IMR-90 (cell line): ENCODE measurements at regions not wholly inside any gene's neighbourhood (a gene's known extent, or its start where the extent isn't known, plus 50 kb on each side); places are given as distances from the start of the nearest gene placed in this dataset.

Experiments used
- ATAC-seq: fragments of 200-7000 bp; cut with Tn5 transposase; 2 replicates; pipeline ENCODE4 v1.9.1; 2020; ENCODE audit warnings: low read depth, mild to moderate bottlenecking, moderate library complexity
- BruUV-seq: library from RNA; stranded (reverse); fragments of 400-500 nt; replicated peaks from 2 replicates; lab custom pipeline; 2021; lab: Mats Ljungman, UMichigan
- CTCF ChIA-PET: fragments of 300-600 bp; formaldehyde crosslinking; extraction: SDS; loops from one replicate; lab custom pipeline; 2021; ENCODE audit warnings: antibody characterized with exemption; lab: Yijun Ruan, JAX
- POLR2A ChIA-PET: fragments of 300-600 bp; sonication (Branson Sonifier 250); formaldehyde crosslinking; loops from one replicate; lab custom pipeline; 2022; ENCODE audit warnings: antibody characterized with exemption; ENCODE audit not compliant: unreplicated experiment; lab: Charles Lee
- DNase-seq: peaks from one replicate; pipeline ENCODE4 v3.0.0; 2013
- H2AFZ ChIP-seq: replicated peaks from 2 replicates; pipeline ENCODE3; 2013; ENCODE audit warnings: low read length, mild to moderate bottlenecking; ENCODE audit not compliant: poor library complexity
- H2AK5ac ChIP-seq: 2 replicates; pipeline ENCODE4 v1.6.1; 2013; ENCODE audit warnings: low read depth, low read length, inconsistent platforms
- H2AK9ac ChIP-seq: replicated peaks from 2 replicates; pipeline ENCODE3; 2013; ENCODE audit warnings: mild to moderate bottlenecking, low read depth, low read length, moderate library complexity; ENCODE audit not compliant: poor library complexity
- H2BK120ac ChIP-seq: 2 replicates; pipeline ENCODE4 v1.6.1; 2013; ENCODE audit warnings: low read depth, low read length, inconsistent platforms
- H2BK15ac ChIP-seq: 3 replicates; pipeline ENCODE4 v1.6.1; 2013; ENCODE audit warnings: low read depth, low read length, inconsistent platforms
- H2BK20ac ChIP-seq: 2 replicates; pipeline ENCODE4 v1.6.1; 2013; ENCODE audit warnings: low read depth, mild to moderate bottlenecking, inconsistent platforms, low read length, moderate library complexity
- H2BK5ac ChIP-seq: 2 replicates; pipeline ENCODE4 v1.6.1; 2013; ENCODE audit warnings: mild to moderate bottlenecking, low read depth, low read length, inconsistent platforms; ENCODE audit not compliant: poor library complexity, severe bottlenecking
- H3K14ac ChIP-seq: replicated peaks from 2 replicates; pipeline ENCODE4 v1.6.1; 2013; ENCODE audit warnings: low read depth, low read length, inconsistent platforms
- H3K18ac ChIP-seq: 2 replicates; pipeline ENCODE4 v1.6.1; 2013; ENCODE audit warnings: low read depth, low read length, control low read depth
- H3K23ac ChIP-seq: 2 replicates; pipeline ENCODE4 v1.6.1; 2013; ENCODE audit warnings: low read depth, low read length, inconsistent platforms
- H3K27ac ChIP-seq: 2 replicates; pipeline ENCODE4 v1.5.1; 2013; ENCODE audit warnings: mild to moderate bottlenecking, control low read depth, low read length; ENCODE audit not compliant: insufficient read depth
- H3K27me3 ChIP-seq: 2 replicates; pipeline ENCODE4 v1.6.1; 2013; ENCODE audit warnings: low read length; ENCODE audit not compliant: control insufficient read depth, insufficient read depth
- H3K36me3 ChIP-seq: 2 replicates; pipeline ENCODE4 v1.6.1; 2013; ENCODE audit warnings: low read length, mixed read lengths; ENCODE audit not compliant: control insufficient read depth, insufficient read depth
- H3K4ac ChIP-seq: 2 replicates; pipeline ENCODE4 v1.6.1; 2013; ENCODE audit warnings: low read depth, low read length, inconsistent platforms
- H3K4me1 ChIP-seq: 2 replicates; pipeline ENCODE4 v1.6.1; 2013; ENCODE audit warnings: low read length, mixed read lengths; ENCODE audit not compliant: control insufficient read depth, insufficient read depth
- H3K4me2 ChIP-seq: 2 replicates; pipeline ENCODE4 v1.6.1; 2013; ENCODE audit warnings: low read depth, mild to moderate bottlenecking, control low read depth, low read length, moderate library complexity
- H3K4me3 ChIP-seq: 2 replicates; pipeline ENCODE4 v1.5.1; 2013; ENCODE audit warnings: low read depth, mild to moderate bottlenecking, control low read depth, low read length, moderate library complexity; ENCODE audit not compliant: insufficient read depth
- H3K56ac ChIP-seq: 2 replicates; pipeline ENCODE4 v1.6.1; 2013; ENCODE audit warnings: low read length, inconsistent platforms; ENCODE audit not compliant: insufficient read depth; ENCODE audit errors: extremely low read depth
- H3K79me1 ChIP-seq, 2 experiments: 2 replicates each; pipeline ENCODE4 v1.6.1; 2013; ENCODE audit warnings: low read length in 2 of 2, inconsistent platforms in 1 of 2, low read depth in 1 of 2
- H3K9ac ChIP-seq: 2 replicates; pipeline ENCODE4 v1.6.1; 2013; ENCODE audit warnings: low read depth, low read length, control low read depth
- H3K9me1 ChIP-seq: 2 replicates; pipeline ENCODE4 v1.6.1; 2013; ENCODE audit warnings: low read length, inconsistent platforms; ENCODE audit not compliant: insufficient read depth
- H3K9me3 ChIP-seq: 2 replicates; pipeline ENCODE4 v1.6.1; 2013; ENCODE audit warnings: low read length; ENCODE audit not compliant: control insufficient read depth, insufficient read depth
- H4K20me1 ChIP-seq: 2 replicates; pipeline ENCODE4 v1.6.1; 2013; ENCODE audit warnings: low read length, inconsistent platforms; ENCODE audit not compliant: insufficient read depth
- H4K5ac ChIP-seq: 2 replicates; pipeline ENCODE4 v1.6.1; 2013; ENCODE audit warnings: mild to moderate bottlenecking, low read depth, low read length, control low read depth
- H4K8ac ChIP-seq, 2 experiments: 2 replicates each; pipeline ENCODE4 v1.6.1; 2013; ENCODE audit warnings: low read depth in 2 of 2, low read length in 2 of 2, control low read depth in 1 of 2, inconsistent platforms in 1 of 2
- H4K91ac ChIP-seq: 2 replicates; pipeline ENCODE4 v1.6.1; 2013; ENCODE audit warnings: low read depth, low read length, inconsistent platforms; ENCODE audit not compliant: insufficient read depth
- CEBPB ChIP-seq: IDR thresholded peaks from 2 replicates; pipeline ENCODE4 v1.6.1; 2012; ENCODE audit warnings: low read depth, low read length, improper control_type of control experiment
- RAD21 ChIP-seq: IDR thresholded peaks from 2 replicates; pipeline ENCODE4 v1.6.1; 2012; ENCODE audit warnings: low read length, improper control_type of control experiment
- SMC3 ChIP-seq: fragments of 150-350 bp; IDR thresholded peaks from 2 replicates; pipeline ENCODE4 v1.6.1; 2016; ENCODE audit warnings: low read depth, mild to moderate bottlenecking, antibody characterized with exemption, low read length, moderate library complexity
- WGBS, 2 experiments: methylation state at CpG; one replicate each; pipeline versions ENCODE4 v1.1.5 to v1.1.7; 2013; ENCODE audit warnings: missing lambda C conversion rate in 2 of 2; ENCODE audit not compliant: insufficient read length in 1 of 2; ENCODE audit errors: extremely low coverage in 2 of 2; 5-methylcytosine and 5-hydroxymethylcytosine counted together
- dilution Hi-C: fragments of 300-500 bp; cut with HindIII; formaldehyde crosslinking; loops from one replicate; pipeline ENCODE4 v1.14.3; 2018; ENCODE audit warnings: low sequenced_read_pairs; ENCODE audit not compliant: unreplicated experiment
- in situ Hi-C: fragments of 300-500 bp; cut with MboI; formaldehyde crosslinking; loops from 3 replicates; pipeline ENCODE4 v1.14.3; 2019; ENCODE audit warnings: low sequenced_read_pairs, inconsistent platforms, mixed read lengths
- intact Hi-C: fragments of 100-400 bp; cut with micrococcal nuclease; formaldehyde crosslinking; loops from 2 replicates; pipeline ENCODE4 v1.10.0; 2022
- TF ChIP-seq, protein P1 (sequence below): fragments of 150-350 bp; IDR thresholded peaks from 2 replicates; pipeline ENCODE4 v1.6.1; 2017; ENCODE audit warnings: mild to moderate bottlenecking, antibody characterized with exemption, low read length, low read depth
- TF ChIP-seq, protein P2 (sequence below): conservative IDR thresholded peaks from 2 replicates; pipeline ENCODE4 v1.5.1; 2012; ENCODE audit warnings: mild to moderate bottlenecking, low read depth, low read length, improper control_type of control experiment

DNA sequence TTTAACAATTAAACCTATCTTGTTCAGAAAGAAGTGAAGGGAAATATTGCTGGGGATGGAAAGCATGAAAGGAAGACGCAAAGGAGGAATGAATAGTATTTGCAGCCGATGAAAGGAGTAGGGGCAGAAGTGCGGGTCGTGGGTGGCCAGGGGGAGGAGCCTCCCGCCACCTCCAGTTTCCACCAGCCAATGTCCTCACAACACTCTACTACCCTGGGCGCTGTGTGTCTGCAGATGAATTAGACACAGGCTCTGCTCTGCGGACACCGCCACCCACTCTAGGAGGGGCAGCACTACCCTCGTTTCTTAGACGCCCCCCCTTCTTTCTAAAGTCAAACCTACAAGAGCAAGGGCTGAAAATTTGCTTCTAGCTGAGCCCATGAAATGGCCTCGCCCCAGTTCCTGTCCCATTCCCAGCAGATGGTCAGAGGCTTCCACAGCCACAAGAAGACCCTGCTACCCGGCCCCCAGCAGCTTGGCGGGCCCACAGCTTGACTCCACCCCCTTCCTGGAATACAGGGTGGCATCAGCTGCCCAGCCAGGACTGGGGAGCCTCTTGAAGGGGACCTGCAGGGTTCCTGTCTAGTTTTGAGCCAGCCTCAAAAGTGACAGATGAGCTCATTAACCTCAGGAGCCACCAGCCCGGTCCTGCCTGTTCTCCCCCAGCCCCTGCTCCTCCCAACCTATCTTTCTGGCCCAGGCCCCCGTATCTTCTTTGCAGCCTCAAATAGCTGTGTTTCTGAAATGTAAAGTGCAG, 268.1 kb downstream of the BUD13 start:
- no peak overlapping the region for H3K27ac ChIP-seq
- dilution Hi-C loops (no loop called here), in situ Hi-C loops (no loop called here), intact Hi-C loops (no loop called here)
- no peak overlapping the region for H3K9ac ChIP-seq
- no peak overlapping the region for H2AK5ac ChIP-seq
- no peak overlapping the region for H3K56ac ChIP-seq
- no peak overlapping the region for H3K18ac ChIP-seq
- DNase-seq (no peak), ATAC-seq (no peak)
- H3K4me1 ChIP-seq: no peaks in the 10 kb centered on the region
- no peak overlapping the region for H3K4me2 ChIP-seq
- CTCF ChIA-PET: no interaction called here
- TF ChIP-seq SMC3 (no peak), CEBPB (no peak), RAD21 (no peak)
- TF ChIP-seq, protein P1, sequence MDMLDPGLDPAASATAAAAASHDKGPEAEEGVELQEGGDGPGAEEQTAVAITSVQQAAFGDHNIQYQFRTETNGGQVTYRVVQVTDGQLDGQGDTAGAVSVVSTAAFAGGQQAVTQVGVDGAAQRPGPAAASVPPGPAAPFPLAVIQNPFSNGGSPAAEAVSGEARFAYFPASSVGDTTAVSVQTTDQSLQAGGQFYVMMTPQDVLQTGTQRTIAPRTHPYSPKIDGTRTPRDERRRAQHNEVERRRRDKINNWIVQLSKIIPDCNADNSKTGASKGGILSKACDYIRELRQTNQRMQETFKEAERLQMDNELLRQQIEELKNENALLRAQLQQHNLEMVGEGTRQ: no peak
- TF ChIP-seq, protein P2, sequence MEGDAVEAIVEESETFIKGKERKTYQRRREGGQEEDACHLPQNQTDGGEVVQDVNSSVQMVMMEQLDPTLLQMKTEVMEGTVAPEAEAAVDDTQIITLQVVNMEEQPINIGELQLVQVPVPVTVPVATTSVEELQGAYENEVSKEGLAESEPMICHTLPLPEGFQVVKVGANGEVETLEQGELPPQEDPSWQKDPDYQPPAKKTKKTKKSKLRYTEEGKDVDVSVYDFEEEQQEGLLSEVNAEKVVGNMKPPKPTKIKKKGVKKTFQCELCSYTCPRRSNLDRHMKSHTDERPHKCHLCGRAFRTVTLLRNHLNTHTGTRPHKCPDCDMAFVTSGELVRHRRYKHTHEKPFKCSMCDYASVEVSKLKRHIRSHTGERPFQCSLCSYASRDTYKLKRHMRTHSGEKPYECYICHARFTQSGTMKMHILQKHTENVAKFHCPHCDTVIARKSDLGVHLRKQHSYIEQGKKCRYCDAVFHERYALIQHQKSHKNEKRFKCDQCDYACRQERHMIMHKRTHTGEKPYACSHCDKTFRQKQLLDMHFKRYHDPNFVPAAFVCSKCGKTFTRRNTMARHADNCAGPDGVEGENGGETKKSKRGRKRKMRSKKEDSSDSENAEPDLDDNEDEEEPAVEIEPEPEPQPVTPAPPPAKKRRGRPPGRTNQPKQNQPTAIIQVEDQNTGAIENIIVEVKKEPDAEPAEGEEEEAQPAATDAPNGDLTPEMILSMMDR: no peak
- H3K9me1 ChIP-seq: no peaks in the 10 kb centered on the region
- peak overlapping the region; percentile 5 for H2AFZ ChIP-seq
- H4K8ac ChIP-seq: no peak overlapping the region
- no peaks in the 10 kb centered on the region for H4K20me1 ChIP-seq
- no peak overlapping the region for H2AK9ac ChIP-seq
- BruUV-seq: no TSS peak
- POLR2A ChIA-PET: no interaction called here
- H3K79me1 ChIP-seq: no peaks in the 10 kb centered on the region
- no peak overlapping the region for H4K91ac ChIP-seq
- peaks cover 33% of the 10 kb centered on the region for H3K27me3 ChIP-seq
- no peak overlapping the region for H3K14ac ChIP-seq
- no peak overlapping the region for H2BK15ac ChIP-seq
- no peak overlapping the region for H2BK120ac ChIP-seq
- no peak overlapping the region for H3K23ac ChIP-seq
- no peak overlapping the region for H3K4me3 ChIP-seq
- H3K9me3 ChIP-seq: no peaks in the 10 kb centered on the region
- WGBS, 2 experiments: 34% methylated on average over 5 of the region's 15 CpGs; no CpG with 5 or more reads in 1 of the 2 experiments
- H3K36me3 ChIP-seq: no peaks in the 10 kb centered on the region
- H3K4ac ChIP-seq: no peak overlapping the region
- H4K5ac ChIP-seq: no peak overlapping the region
- no peak overlapping the region for H2BK20ac ChIP-seq
- no peak overlapping the region for H2BK5ac ChIP-seq
